ENCODE measurements at regions not wholly inside any gene's neighbourhood (a gene's known extent, or its start where the extent isn't known, plus 50 kb on each side); places are given as distances from the start of the nearest gene placed in this dataset.

GRCh38 chr17:77042476-77043231 lies 98.1 kb upstream of the SEC14L1 start:
- TF ChIP-seq POLR2AphosphoS5 (IDR thresholded peaks at IDR 0.05; ENCODE audit: low read depth, low read length) (no peak), TAF1 (IDR thresholded peaks at IDR 0.05; ENCODE audit: borderline replicate concordance, insufficient read depth, low read length) (no peak), SIN3A (IDR thresholded peaks at IDR 0.05; ENCODE audit: borderline replicate concordance, insufficient read depth, low read length) (no peak)

Measured in PFSK-1 (cell line).